H9 (cell line): ENCODE measurements at regions not wholly inside any gene's neighbourhood (a gene's known extent, or its start where the extent isn't known, plus 50 kb on each side); places are given as distances from the start of the nearest gene placed in this dataset.

Source experiments
- DNase-seq: peaks from one replicate; pipeline ENCODE4 v3.0.0-alpha.2; 2017
- H2AFZ ChIP-seq: one replicate; pipeline ENCODE4 v1.6.1; 2013; ENCODE audit warnings: mild to moderate bottlenecking, low read length, control low read depth, moderate library complexity
- H2AK5ac ChIP-seq: 2 replicates; pipeline ENCODE4 v1.6.1; 2013; ENCODE audit warnings: low read length, control low read depth, mixed read lengths; ENCODE audit not compliant: insufficient read length
- H2BK120ac ChIP-seq: one replicate; pipeline ENCODE4 v1.6.1; 2013; ENCODE audit warnings: low read depth, mild to moderate bottlenecking, low read length, control low read depth, inconsistent platforms; ENCODE audit not compliant: poor library complexity, severe bottlenecking
- H2BK12ac ChIP-seq: 2 replicates; pipeline ENCODE4 v1.6.1; 2013; ENCODE audit warnings: low read length, control low read depth, mixed read lengths, low read depth; ENCODE audit not compliant: insufficient read length
- H2BK15ac ChIP-seq: 2 replicates; pipeline ENCODE4 v1.6.1; 2013; ENCODE audit warnings: low read depth, low read length, control low read depth
- H2BK20ac ChIP-seq: one replicate; pipeline ENCODE4 v1.6.1; 2013; ENCODE audit warnings: low read depth, mild to moderate bottlenecking, low read length, control low read depth, inconsistent platforms; ENCODE audit not compliant: poor library complexity, severe bottlenecking
- H2BK5ac ChIP-seq: 2 replicates; pipeline ENCODE4 v1.6.1; 2013; ENCODE audit warnings: low read length, control low read depth, mixed read lengths; ENCODE audit not compliant: insufficient read length
- H3K14ac ChIP-seq: 2 replicates; pipeline ENCODE4 v1.6.1; 2013; ENCODE audit warnings: low read length, control low read depth; ENCODE audit not compliant: insufficient read depth
- H3K18ac ChIP-seq: 2 replicates; pipeline ENCODE4 v1.6.1; 2013; ENCODE audit warnings: low read depth, mild to moderate bottlenecking, mixed read lengths, low read length, control low read depth; ENCODE audit not compliant: insufficient read length
- H3K23ac ChIP-seq: 2 replicates; pipeline ENCODE4 v1.6.1; 2013; ENCODE audit warnings: low read length, control low read depth, mixed read lengths, low read depth; ENCODE audit not compliant: insufficient read length
- H3K23me2 ChIP-seq: 2 replicates; pipeline ENCODE4 v1.6.1; 2013; ENCODE audit warnings: low read depth, mild to moderate bottlenecking, mixed read lengths, low read length, control low read depth; ENCODE audit not compliant: insufficient read length, poor library complexity, severe bottlenecking
- H3K27ac ChIP-seq: 2 replicates; pipeline ENCODE4 v1.5.1; 2013; ENCODE audit warnings: low read length, control low read depth, mixed read lengths, low read depth; ENCODE audit not compliant: insufficient read length
- H3K27me3 ChIP-seq: 2 replicates; pipeline ENCODE4 v1.6.1; 2013; ENCODE audit warnings: low read length, control low read depth, inconsistent platforms; ENCODE audit not compliant: insufficient read depth
- H3K4ac ChIP-seq: 2 replicates; pipeline ENCODE4 v1.6.1; 2013; ENCODE audit warnings: low read depth, mild to moderate bottlenecking, control low read depth, inconsistent platforms, low read length, moderate library complexity
- H3K4me1 ChIP-seq: 2 replicates; pipeline ENCODE4 v1.6.1; 2013; ENCODE audit warnings: low read length, control low read depth, inconsistent platforms; ENCODE audit not compliant: insufficient read depth
- H3K4me2 ChIP-seq: 2 replicates; pipeline ENCODE4 v1.6.1; 2013; ENCODE audit warnings: low read length, control low read depth, mixed read lengths; ENCODE audit not compliant: insufficient read length, insufficient read depth
- H3K56ac ChIP-seq: 2 replicates; pipeline ENCODE4 v1.6.1; 2013; ENCODE audit warnings: low read depth, mild to moderate bottlenecking, mixed read lengths, low read length, control low read depth; ENCODE audit not compliant: insufficient read length
- H3K79me1 ChIP-seq: 2 replicates; pipeline ENCODE4 v1.6.1; 2013; ENCODE audit warnings: low read depth, mild to moderate bottlenecking, moderate library complexity, low read length, control low read depth, inconsistent platforms; ENCODE audit not compliant: insufficient read depth, poor library complexity, severe bottlenecking
- H3K79me2 ChIP-seq: 2 replicates; pipeline ENCODE4 v1.6.1; 2013; ENCODE audit warnings: low read length, control low read depth, inconsistent platforms; ENCODE audit not compliant: insufficient read depth
- H3K9ac ChIP-seq: 2 replicates; pipeline ENCODE4 v1.6.1; 2013; ENCODE audit warnings: low read length, control low read depth, mixed read lengths; ENCODE audit not compliant: insufficient read length; ENCODE audit errors: extremely low read depth
- H3K9me3 ChIP-seq: one replicate; pipeline ENCODE4 v1.6.1; 2013; ENCODE audit warnings: low read depth, low read length, inconsistent platforms; ENCODE audit not compliant: control insufficient read depth
- H3T11ph ChIP-seq: one replicate; pipeline ENCODE4 v1.6.1; 2013; ENCODE audit warnings: mild to moderate bottlenecking, low read length, control low read depth, inconsistent platforms
- H4K20me1 ChIP-seq: one replicate; pipeline ENCODE4 v1.6.1; 2013; ENCODE audit not compliant: control insufficient read depth, insufficient read length, insufficient read depth
- H4K5ac ChIP-seq: 2 replicates; pipeline ENCODE4 v1.6.1; 2013; ENCODE audit warnings: low read depth, mild to moderate bottlenecking, mixed read lengths, low read length, control low read depth; ENCODE audit not compliant: insufficient read length
- H4K8ac ChIP-seq: replicated peaks from 2 replicates; pipeline ENCODE4 v1.6.1; 2013; ENCODE audit warnings: low read length, control low read depth, mixed read lengths, low read depth; ENCODE audit not compliant: insufficient read length
- H4K91ac ChIP-seq: 2 replicates; pipeline ENCODE4 v1.6.1; 2013; ENCODE audit warnings: low read depth, mild to moderate bottlenecking, moderate library complexity, mixed read lengths, low read length, control low read depth; ENCODE audit not compliant: insufficient read length
- H3K27ac Mint-ChIP-seq, 3 experiments: 2 replicates in 2 of 3; 3 replicates in 1 of 3; pipeline ENCODE4 v1.8.0; 2020 to 2021; ENCODE audit warnings: mixed read lengths in 3 of 3, mild to moderate bottlenecking in 1 of 3, moderate library complexity in 1 of 3
- H3K27me3 Mint-ChIP-seq: 2 replicates; pipeline ENCODE4 v1.8.0; 2021; ENCODE audit warnings: low read depth, mild to moderate bottlenecking, moderate library complexity, mixed read lengths
- H3K36me3 Mint-ChIP-seq, 3 experiments: 2 replicates in 2 of 3; 3 replicates in 1 of 3; pipeline ENCODE4 v1.8.0; 2020 to 2021; ENCODE audit warnings: low read depth in 3 of 3, mixed read lengths in 3 of 3; ENCODE audit not compliant: insufficient read depth in 1 of 3
- H3K4me1 Mint-ChIP-seq, 2 experiments: 2 replicates each; pipeline ENCODE4 v1.8.0; 2020; ENCODE audit warnings: mixed read lengths in 2 of 2
- H3K4me3 Mint-ChIP-seq, 2 experiments: 2 replicates in 1 of 2; 3 replicates in 1 of 2; pipeline ENCODE4 v1.8.0; 2020 to 2021; ENCODE audit warnings: mild to moderate bottlenecking in 2 of 2, mixed read lengths in 2 of 2, moderate library complexity in 1 of 2
- H3K9me3 Mint-ChIP-seq, 2 experiments: 2 replicates in 1 of 2; 3 replicates in 1 of 2; pipeline ENCODE4 v1.8.0; 2020; ENCODE audit warnings: mild to moderate bottlenecking in 2 of 2, mixed read lengths in 2 of 2, moderate library complexity in 1 of 2
- CTCF ChIP-seq: fragments of 200-600 bp; sonication (generic); conservative IDR thresholded peaks from 3 replicates; pipeline ENCODE4 v1.8.0; 2021; ENCODE audit warnings: antibody characterized with exemption, mild to moderate bottlenecking
- WGBS: extraction: QIAGEN DNeasy Blood & Tissue Kit; methylation state at CpG from one replicate; pipeline ENCODE4 v1.1.7; 2013; ENCODE audit warnings: missing lambda C conversion rate, low lambda C conversion rate, mixed read lengths; ENCODE audit not compliant: insufficient read length; ENCODE audit errors: extremely low coverage; 5-methylcytosine and 5-hydroxymethylcytosine counted together

GRCh38 chr14:101194373-101195308, 291.1 kb upstream of the RTL1 start:
- Histone ChIP-seq H3K4ac (no peak overlapping the region), H2AFZ (no peak overlapping the region), H2BK20ac (no peak overlapping the region), H4K5ac (no peak overlapping the region), H3K56ac (no peak overlapping the region), H3K23ac (no peak overlapping the region), H3K4me2 (no peak overlapping the region), H4K91ac (no peak overlapping the region), H2BK120ac (no peak overlapping the region), H2BK15ac (no peak overlapping the region), H2BK12ac (no peak overlapping the region), H3K27ac (no peak overlapping the region), H3K79me2 (no peaks in the 10 kb centered on the region), H4K8ac (no peak overlapping the region), H3T11ph (no peak overlapping the region), H3K23me2 (no peaks in the 10 kb centered on the region), H3K9me3 (no peaks in the 10 kb centered on the region), H3K79me1 (no peaks in the 10 kb centered on the region), H2BK5ac (no peak overlapping the region), H3K4me1 (no peaks in the 10 kb centered on the region), H3K27me3 (no peaks in the 10 kb centered on the region), H3K14ac (no peak overlapping the region), H3K18ac (no peak overlapping the region), H3K9ac (no peak overlapping the region), H4K20me1 (no peaks in the 10 kb centered on the region), H2AK5ac (no peak overlapping the region)
- H3K9me3 Mint-ChIP-seq = no peaks in the 10 kb centered on the region; a peak in 1 of 5 replicates
- peaks cover 19% of the 10 kb centered on the region in 2 experiments for H3K4me1 Mint-ChIP-seq
- H3K36me3 Mint-ChIP-seq = no peaks in the 10 kb centered on the region; a peak in 1 of 7 replicates
- WGBS = no CpG with 5 or more reads among the region's 20 CpGs
- H3K4me3 Mint-ChIP-seq = no peak overlapping the region
- no peak for TF ChIP-seq CTCF
- peaks cover 14% of the 10 kb centered on the region for H3K27me3 Mint-ChIP-seq
- no peak overlapping the region for H3K27ac Mint-ChIP-seq
- DNase-seq = peak; percentile 14
